ENCODE measurements at regions not wholly inside any gene's neighbourhood (a gene's known extent, or its start where the extent isn't known, plus 50 kb on each side); places are given as distances from the start of the nearest gene placed in this dataset.

- Histone ChIP-seq H2AK5ac (ENCODE audit: low read length) (no peak overlapping the region), H3K36me3 (ENCODE audit: control insufficient read depth in 1 of 2, insufficient read depth in 2 of 2, low read length in 2 of 2) (no peaks in the 10 kb centered on the region), H3K18ac (ENCODE audit: low read length) (no peak overlapping the region), H2BK120ac (ENCODE audit: insufficient read depth, low read length, poor library complexity) (no peak overlapping the region), H3K9ac (ENCODE audit: low read length) (no peak overlapping the region), H4K91ac (ENCODE audit: low read depth, low read length) (no peak overlapping the region), H3K4me2 (ENCODE audit: low read length) (no peak overlapping the region), H3K23ac (ENCODE audit: low read length) (no peak overlapping the region), H3K4me1 (ENCODE audit: control insufficient read depth in 1 of 2, insufficient read depth in 2 of 2, low read length in 2 of 2) (no peaks in the 10 kb centered on the region), H2BK5ac (ENCODE audit: low read depth, low read length, poor library complexity) (no peak overlapping the region), H3K9me3 (ENCODE audit: insufficient read depth, low read depth, low read length) (no peaks in the 10 kb centered on the region), H3K79me1 (ENCODE audit: low read length) (no peaks in the 10 kb centered on the region), H3K4ac (ENCODE audit: low read depth, low read length) (no peak overlapping the region), H3K14ac (ENCODE audit: low read length) (no peak overlapping the region), H2BK12ac (ENCODE audit: low read length) (no peak overlapping the region), H3K79me2 (ENCODE audit: control insufficient read depth, insufficient read depth, low read length, poor library complexity) (no peaks in the 10 kb centered on the region), H3K4me3 (ENCODE audit: low read depth, low read length) (no peak overlapping the region), H2AFZ (ENCODE audit: insufficient read depth, low read length, poor library complexity) (no peak overlapping the region), H4K12ac (ENCODE audit: low read depth, low read length) (no peak overlapping the region), H3K27me3 (ENCODE audit: insufficient read depth, low read length) (no peaks in the 10 kb centered on the region), H4K8ac (ENCODE audit: low read depth, low read length) (no peak overlapping the region), H3K27ac (ENCODE audit: low read depth, low read length) (no peak overlapping the region)
- DNase-seq: peak; percentile 42 to 65
- no CpG with 5 or more reads among the region's 10 CpGs for WGBS (ENCODE audit: extremely low coverage, insufficient coverage, insufficient read length)
Measured at GRCh38 chr2:203656522-203657287, 49.7 kb upstream of the CD28 start.

All from trophoblast cell (in vitro differentiated cells and primary cell).